MM.1S (cell line): ENCODE measurements at regions not wholly inside any gene's neighbourhood (a gene's known extent, or its start where the extent isn't known, plus 50 kb on each side); places are given as distances from the start of the nearest gene placed in this dataset.

ENCODE experiments used
- DNase-seq: peaks from one replicate; pipeline ENCODE4 v3.0.0-alpha.2; 2015
- H2AFZ ChIP-seq: fragments of 300-600 bp; sonication (generic); 2 replicates; pipeline ENCODE4 v1.6.0; 2016; ENCODE audit warnings: antibody characterized with exemption, low read length
- H3F3A ChIP-seq: fragments of 300-600 bp; sonication (generic); 2 replicates; pipeline ENCODE4 v1.6.1; 2016; ENCODE audit warnings: mild to moderate bottlenecking, antibody characterized with exemption, low read length, moderate library complexity, mixed read lengths; ENCODE audit not compliant: insufficient read depth
- H3K27ac ChIP-seq: fragments of 300-600 bp; sonication (generic); 2 replicates; pipeline ENCODE4 v1.5.1; 2016; ENCODE audit warnings: mild to moderate bottlenecking, low read length
- H3K27me3 ChIP-seq: fragments of 300-600 bp; sonication (generic); replicated peaks from 2 replicates; pipeline ENCODE4 v1.6.0; 2016; ENCODE audit warnings: low read length; ENCODE audit not compliant: insufficient read depth
- H3K36me3 ChIP-seq: fragments of 300-600 bp; sonication (generic); replicated peaks from 2 replicates; pipeline ENCODE4 v1.6.1; 2016; ENCODE audit warnings: mild to moderate bottlenecking, low read length, mixed read lengths; ENCODE audit not compliant: insufficient read depth
- H3K4me1 ChIP-seq: fragments of 300-600 bp; sonication (generic); 2 replicates; pipeline ENCODE4 v1.6.1; 2016; ENCODE audit warnings: low read length, mixed read lengths
- H3K4me2 ChIP-seq: fragments of 300-600 bp; sonication (generic); 2 replicates; pipeline ENCODE4 v1.6.0; 2016; ENCODE audit warnings: low read depth, low read length
- H3K4me3 ChIP-seq: fragments of 300-600 bp; sonication (generic); 2 replicates; pipeline ENCODE4 v1.5.1; 2016; ENCODE audit warnings: low read length, mixed read lengths
- H3K79me2 ChIP-seq: fragments of 300-600 bp; sonication (generic); 2 replicates; pipeline ENCODE4 v1.6.1; 2016; ENCODE audit warnings: mixed run types, low read length, mixed read lengths
- H3K9ac ChIP-seq: fragments of 300-600 bp; sonication (generic); 2 replicates; pipeline ENCODE4 v1.6.1; 2016; ENCODE audit warnings: low read length, mixed read lengths
- H3K9me2 ChIP-seq: fragments of 300-600 bp; sonication (generic); replicated peaks from 2 replicates; pipeline ENCODE4 v1.6.1; 2016; ENCODE audit warnings: mild to moderate bottlenecking, low read length, mixed read lengths; ENCODE audit not compliant: insufficient read depth
- H3K9me3 ChIP-seq: fragments of 300-600 bp; sonication (generic); replicated peaks from 2 replicates; pipeline ENCODE4 v1.6.1; 2016; ENCODE audit warnings: mild to moderate bottlenecking, low read length, mixed read lengths; ENCODE audit not compliant: insufficient read depth
- H4K20me1 ChIP-seq: fragments of 300-600 bp; sonication (generic); 2 replicates; pipeline ENCODE4 v1.6.1; 2016; ENCODE audit warnings: mild to moderate bottlenecking, low read length, moderate library complexity, mixed read lengths; ENCODE audit not compliant: insufficient read depth
- EZH2 ChIP-seq: fragments of 300-600 bp; sonication (generic); optimal IDR thresholded peaks from 2 replicates; pipeline ENCODE3; 2017; ENCODE audit warnings: low read depth, mild to moderate bottlenecking, antibody characterized with exemption, low read length, mixed read lengths
- EZH2phosphoT487 ChIP-seq: fragments of 300-600 bp; sonication (generic); IDR thresholded peaks from 2 replicates; pipeline ENCODE4 v1.6.1; 2018; ENCODE audit warnings: antibody characterized with exemption, low read length
- TF ChIP-seq, protein P1 (sequence below): fragments of 300-600 bp; sonication (generic); IDR thresholded peaks from 2 replicates; pipeline ENCODE4 v1.5.1; 2016; ENCODE audit warnings: antibody characterized with exemption, low read length, mixed read lengths

- Histone ChIP-seq H3K9ac (no peak overlapping the region), H3K36me3 (no peaks in the 10 kb centered on the region), H3K79me2 (no peaks in the 10 kb centered on the region), H3F3A (no peaks in the 10 kb centered on the region), H2AFZ (no peak overlapping the region), H3K9me2 (no peaks in the 10 kb centered on the region), H4K20me1 (no peaks in the 10 kb centered on the region), H3K4me2 (no peak overlapping the region), H3K4me1 (no peaks in the 10 kb centered on the region), H3K27me3 (no peaks in the 10 kb centered on the region), H3K9me3 (no peaks in the 10 kb centered on the region), H3K4me3 (no peak overlapping the region), H3K27ac (no peak overlapping the region)
- TF ChIP-seq, protein P1, sequence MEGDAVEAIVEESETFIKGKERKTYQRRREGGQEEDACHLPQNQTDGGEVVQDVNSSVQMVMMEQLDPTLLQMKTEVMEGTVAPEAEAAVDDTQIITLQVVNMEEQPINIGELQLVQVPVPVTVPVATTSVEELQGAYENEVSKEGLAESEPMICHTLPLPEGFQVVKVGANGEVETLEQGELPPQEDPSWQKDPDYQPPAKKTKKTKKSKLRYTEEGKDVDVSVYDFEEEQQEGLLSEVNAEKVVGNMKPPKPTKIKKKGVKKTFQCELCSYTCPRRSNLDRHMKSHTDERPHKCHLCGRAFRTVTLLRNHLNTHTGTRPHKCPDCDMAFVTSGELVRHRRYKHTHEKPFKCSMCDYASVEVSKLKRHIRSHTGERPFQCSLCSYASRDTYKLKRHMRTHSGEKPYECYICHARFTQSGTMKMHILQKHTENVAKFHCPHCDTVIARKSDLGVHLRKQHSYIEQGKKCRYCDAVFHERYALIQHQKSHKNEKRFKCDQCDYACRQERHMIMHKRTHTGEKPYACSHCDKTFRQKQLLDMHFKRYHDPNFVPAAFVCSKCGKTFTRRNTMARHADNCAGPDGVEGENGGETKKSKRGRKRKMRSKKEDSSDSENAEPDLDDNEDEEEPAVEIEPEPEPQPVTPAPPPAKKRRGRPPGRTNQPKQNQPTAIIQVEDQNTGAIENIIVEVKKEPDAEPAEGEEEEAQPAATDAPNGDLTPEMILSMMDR, result no peak
- TF ChIP-seq EZH2phosphoT487, result no peak
- TF ChIP-seq EZH2, result no peak
- no peak for DNase-seq
These were observed 1079.1 kb downstream of the ADGRL2 start for GRCh38 chr1:82879701-82880305.

DNA sequence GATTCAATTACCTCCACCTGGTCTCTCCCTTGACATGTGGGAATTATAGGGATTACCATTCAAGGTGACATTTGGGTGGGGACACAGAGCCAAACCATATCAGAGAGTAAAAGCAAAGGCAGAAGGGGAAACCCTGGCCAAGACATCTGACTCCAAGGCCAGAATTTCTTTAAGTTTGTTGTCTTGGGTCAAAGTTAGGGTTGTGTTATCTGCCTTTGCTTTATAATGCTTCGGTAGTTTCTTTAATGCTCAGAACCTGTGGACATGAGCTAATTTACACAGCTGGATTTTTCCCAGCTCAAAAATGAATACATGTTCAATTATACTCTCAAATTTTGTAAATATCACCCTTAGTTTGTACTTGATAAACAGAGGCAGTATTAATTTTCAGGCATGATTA, 1074.4 kb downstream of the ADGRL2 start:
- TF ChIP-seq EZH2 (no peak), EZH2phosphoT487 (no peak)
- TF ChIP-seq, protein P1, result no peak
- Histone ChIP-seq H3K79me2 (no peaks in the 10 kb centered on the region), H3K4me2 (no peak overlapping the region), H3F3A (no peaks in the 10 kb centered on the region), H4K20me1 (no peaks in the 10 kb centered on the region), H3K9ac (no peak overlapping the region), H3K4me1 (no peaks in the 10 kb centered on the region), H3K36me3 (no peaks in the 10 kb centered on the region), H2AFZ (no peak overlapping the region), H3K27me3 (no peaks in the 10 kb centered on the region), H3K4me3 (no peak overlapping the region), H3K9me3 (no peaks in the 10 kb centered on the region), H3K9me2 (no peaks in the 10 kb centered on the region), H3K27ac (no peak overlapping the region)
- no peak for DNase-seq

GRCh38 chr1:82874041-82874440, 1073.3 kb downstream of the ADGRL2 start:
- Histone ChIP-seq H3K36me3 (no peaks in the 10 kb centered on the region), H3K27me3 (no peaks in the 10 kb centered on the region), H3K27ac (no peak overlapping the region), H3K9ac (no peak overlapping the region), H3K9me2 (no peaks in the 10 kb centered on the region), H3F3A (no peaks in the 10 kb centered on the region), H3K4me1 (no peaks in the 10 kb centered on the region), H2AFZ (no peak overlapping the region), H3K4me3 (no peak overlapping the region), H3K9me3 (no peaks in the 10 kb centered on the region), H4K20me1 (no peaks in the 10 kb centered on the region), H3K79me2 (no peaks in the 10 kb centered on the region), H3K4me2 (no peak overlapping the region)
- no peak for DNase-seq
- TF ChIP-seq, protein P1, result no peak
- TF ChIP-seq EZH2phosphoT487, result no peak
- TF ChIP-seq EZH2, result no peak
